ENCODE measurements at regions not wholly inside any gene's neighbourhood (a gene's known extent, or its start where the extent isn't known, plus 50 kb on each side); places are given as distances from the start of the nearest gene placed in this dataset.
"Not testable (repeated sequence)": the region's sequence is repeated elsewhere in the genome, so short reads cannot be mapped to it uniquely, and the experiment has no call there.

- TF ChIP-seq, protein P1, sequence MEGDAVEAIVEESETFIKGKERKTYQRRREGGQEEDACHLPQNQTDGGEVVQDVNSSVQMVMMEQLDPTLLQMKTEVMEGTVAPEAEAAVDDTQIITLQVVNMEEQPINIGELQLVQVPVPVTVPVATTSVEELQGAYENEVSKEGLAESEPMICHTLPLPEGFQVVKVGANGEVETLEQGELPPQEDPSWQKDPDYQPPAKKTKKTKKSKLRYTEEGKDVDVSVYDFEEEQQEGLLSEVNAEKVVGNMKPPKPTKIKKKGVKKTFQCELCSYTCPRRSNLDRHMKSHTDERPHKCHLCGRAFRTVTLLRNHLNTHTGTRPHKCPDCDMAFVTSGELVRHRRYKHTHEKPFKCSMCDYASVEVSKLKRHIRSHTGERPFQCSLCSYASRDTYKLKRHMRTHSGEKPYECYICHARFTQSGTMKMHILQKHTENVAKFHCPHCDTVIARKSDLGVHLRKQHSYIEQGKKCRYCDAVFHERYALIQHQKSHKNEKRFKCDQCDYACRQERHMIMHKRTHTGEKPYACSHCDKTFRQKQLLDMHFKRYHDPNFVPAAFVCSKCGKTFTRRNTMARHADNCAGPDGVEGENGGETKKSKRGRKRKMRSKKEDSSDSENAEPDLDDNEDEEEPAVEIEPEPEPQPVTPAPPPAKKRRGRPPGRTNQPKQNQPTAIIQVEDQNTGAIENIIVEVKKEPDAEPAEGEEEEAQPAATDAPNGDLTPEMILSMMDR (IDR thresholded peaks at IDR 0.05; ENCODE audit: borderline replicate concordance, extremely low read depth, low read length, poor library complexity, severe bottlenecking): not testable (repeated sequence)
- not testable (repeated sequence) for TF ChIP-seq EZH2 (IDR thresholded peaks at IDR 0.05; ENCODE audit: borderline replicate concordance, low read depth, low read length, severe bottlenecking)
Observed at GRCh38 chr5:145446875-145447274, 388.3 kb downstream of the PRELID2 start.
